ENCODE measurements at regions not wholly inside any gene's neighbourhood (a gene's known extent, or its start where the extent isn't known, plus 50 kb on each side); places are given as distances from the start of the nearest gene placed in this dataset.
A peak's percentile ranks its signal among the peaks of the same experiment; 100 is the strongest.

- Mint-ChIP-seq H3K4me3 (no peak overlapping the region), H3K36me3 (peaks cover 5% of the 10 kb centered on the region), H3K27me3 (peaks cover 0 to 2% of the 10 kb centered on the region in 2 donors), H3K9me3 (peaks cover 2% of the 10 kb centered on the region), H3K27ac (no peak overlapping the region), H3K4me1 (ENCODE audit: low read depth in 2 of 2) (peaks cover 0 to 6% of the 10 kb centered on the region in 2 donors)
- DNase-seq (ENCODE audit: low spot score): no peak
- no peak for ATAC-seq
Measured at GRCh38 chr3:188084752-188085583, 69.0 kb upstream of the LPP start.

DNA sequence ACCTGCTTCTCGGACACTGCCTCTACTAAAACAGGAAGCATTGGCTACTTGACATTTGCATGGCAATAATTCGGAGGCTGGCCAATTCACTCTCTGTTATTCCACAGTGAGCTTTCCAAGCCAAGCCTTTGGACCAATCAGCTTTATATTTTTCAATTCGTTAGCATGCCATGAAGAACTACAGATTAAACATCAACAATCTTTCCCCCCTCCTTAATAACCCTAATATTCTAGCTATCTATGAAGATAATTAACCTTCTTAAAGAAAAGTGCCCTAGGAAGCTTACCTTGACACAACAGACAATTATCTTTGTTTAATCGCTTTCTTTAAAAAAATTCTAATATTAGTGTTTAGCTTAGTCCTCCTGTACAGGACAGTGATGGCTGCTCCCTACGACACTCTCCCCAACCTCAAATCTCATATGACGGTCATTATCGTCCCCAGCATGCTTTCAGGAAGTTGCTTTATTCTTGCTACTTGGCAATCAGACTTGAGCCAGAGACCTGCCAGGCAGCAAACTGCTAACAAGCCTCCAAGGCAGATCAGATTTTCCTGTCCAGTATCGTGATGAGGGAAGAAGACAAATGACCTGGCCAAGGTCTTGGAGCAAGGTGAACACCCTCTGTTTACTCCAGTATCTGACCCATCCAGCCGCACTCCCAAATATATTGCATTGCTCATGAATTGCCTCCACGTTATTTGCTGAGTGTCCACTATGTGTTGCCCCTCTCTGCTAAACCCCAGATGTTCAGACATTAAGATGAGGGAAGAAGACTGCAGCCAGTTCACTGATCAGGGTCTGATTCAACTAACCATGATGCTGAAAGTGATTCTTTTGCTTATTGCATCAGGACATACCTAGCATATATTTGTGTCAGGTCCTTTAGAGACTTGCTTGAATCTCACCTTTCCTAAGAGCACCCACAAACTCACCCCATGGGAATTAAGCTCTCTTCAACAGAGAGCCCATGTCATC, 68.1 kb upstream of the LPP start:
- no peak for DNase-seq (ENCODE audit: low spot score)
- H3K4me1 Mint-ChIP-seq (ENCODE audit: low read depth in 2 of 2): peaks cover 0 to 6% of the 10 kb centered on the region in 2 donors
- no peak for ATAC-seq
- no peak overlapping the region for H3K4me3 Mint-ChIP-seq
- H3K36me3 Mint-ChIP-seq: no peaks in the 10 kb centered on the region
- H3K27ac Mint-ChIP-seq: peak overlapping the region in 1 of 2 donors; percentile 32
- H3K9me3 Mint-ChIP-seq: no peaks in the 10 kb centered on the region
- no peaks in the 10 kb centered on the region for H3K27me3 Mint-ChIP-seq

- ATAC-seq (no peak), DNase-seq (ENCODE audit: low spot score) (no peak)
- Mint-ChIP-seq H3K9me3 (no peaks in the 10 kb centered on the region), H3K36me3 (no peaks in the 10 kb centered on the region), H3K27ac (no peak overlapping the region), H3K4me3 (no peak overlapping the region), H3K27me3 (no peaks in the 10 kb centered on the region), H3K4me1 (ENCODE audit: low read depth in 2 of 2) (peaks cover 0 to 6% of the 10 kb centered on the region in 2 donors)
Measured at GRCh38 chr3:188088948-188089685, 64.8 kb upstream of the LPP start.

DNA sequence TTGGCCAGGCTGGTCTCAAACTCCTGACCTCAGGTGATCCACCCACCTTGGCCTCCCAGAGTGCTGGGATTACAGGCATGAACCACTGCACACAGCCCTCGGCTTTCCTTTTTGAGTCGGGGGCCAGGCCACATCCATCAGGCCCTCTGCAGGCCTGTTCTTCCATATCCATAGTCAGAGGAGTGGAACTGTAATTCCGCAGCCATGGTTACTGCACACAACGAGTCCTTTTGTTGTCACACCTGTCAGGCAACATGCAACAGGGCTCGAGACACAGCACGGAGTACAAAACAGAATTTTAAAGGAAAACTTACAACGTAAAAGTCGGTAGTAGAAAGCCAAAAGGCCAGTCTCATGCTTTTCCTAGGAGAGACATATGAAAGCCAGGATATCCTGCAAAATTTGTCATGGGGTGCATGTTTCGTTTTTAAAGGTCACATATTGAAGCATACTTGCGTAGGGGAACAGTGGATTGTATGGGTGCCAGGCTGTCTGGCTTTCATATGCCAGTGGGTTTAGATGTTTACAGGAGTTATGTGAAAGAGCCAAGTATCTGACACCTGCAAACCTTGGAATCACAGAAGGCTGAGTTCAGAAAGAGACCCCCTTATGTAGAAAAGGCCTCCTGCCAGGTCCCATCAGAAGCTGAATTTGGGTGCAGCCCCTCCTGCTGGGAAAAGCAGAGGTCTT, 63.2 kb upstream of the LPP start:
- peaks cover 0 to 4% of the 10 kb centered on the region in 2 donors for H3K4me1 Mint-ChIP-seq (ENCODE audit: low read depth in 2 of 2)
- H3K4me3 Mint-ChIP-seq: no peak overlapping the region
- H3K27me3 Mint-ChIP-seq: no peaks in the 10 kb centered on the region
- H3K9me3 Mint-ChIP-seq: no peaks in the 10 kb centered on the region
- ATAC-seq (no peak), DNase-seq (ENCODE audit: low spot score) (no peak)
- no peak overlapping the region for H3K27ac Mint-ChIP-seq
- no peaks in the 10 kb centered on the region for H3K36me3 Mint-ChIP-seq

GRCh38 chr3:188091746-188092145, 62.2 kb upstream of the LPP start:
- H3K36me3 Mint-ChIP-seq: no peaks in the 10 kb centered on the region
- H3K4me1 Mint-ChIP-seq (ENCODE audit: low read depth in 2 of 2): peaks cover 0 to 4% of the 10 kb centered on the region in 2 donors
- H3K27me3 Mint-ChIP-seq: no peaks in the 10 kb centered on the region
- ATAC-seq (no peak), DNase-seq (ENCODE audit: low spot score) (no peak)
- H3K4me3 Mint-ChIP-seq: no peak overlapping the region
- no peak overlapping the region for H3K27ac Mint-ChIP-seq
- no peaks in the 10 kb centered on the region for H3K9me3 Mint-ChIP-seq

DNA sequence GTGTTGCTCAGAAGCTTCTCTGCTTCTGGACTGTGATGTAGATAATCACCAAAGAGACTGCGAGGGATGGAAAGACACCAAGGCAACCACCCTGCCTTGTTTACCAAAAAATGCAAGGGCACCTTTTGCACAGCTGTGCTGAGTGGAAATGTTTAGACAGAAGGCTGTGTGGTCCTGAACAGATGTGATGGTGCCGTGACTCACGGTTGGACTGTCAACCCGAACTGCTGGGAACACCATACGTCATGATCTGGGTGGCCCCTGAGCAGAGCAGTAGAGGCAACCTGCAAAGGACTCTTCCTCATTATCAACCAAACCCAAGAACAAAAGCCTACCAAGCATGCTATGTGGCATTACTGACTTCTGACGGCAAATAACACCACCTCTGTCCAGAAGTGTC, 61.3 kb upstream of the LPP start:
- ATAC-seq: no peak
- H3K27ac Mint-ChIP-seq: no peak overlapping the region

GRCh38 chr3:188095431-188095830, 58.5 kb upstream of the LPP start:
- Mint-ChIP-seq H3K9me3 (no peaks in the 10 kb centered on the region), H3K4me3 (no peak overlapping the region), H3K4me1 (ENCODE audit: low read depth in 2 of 2) (no peaks in the 10 kb centered on the region), H3K36me3 (peaks cover 4% of the 10 kb centered on the region), H3K27me3 (peaks cover 0 to 2% of the 10 kb centered on the region in 2 donors), H3K27ac (peak overlapping the region in 1 of 2 donors; percentile 55)
- ATAC-seq: no peak
- DNase-seq (ENCODE audit: low spot score): no peak

More for the DNA sequence above, 61.3 kb upstream of the LPP start:
- Mint-ChIP-seq H3K4me3 (no peak overlapping the region), H3K36me3 (no peaks in the 10 kb centered on the region), H3K27me3 (no peaks in the 10 kb centered on the region), H3K4me1 (ENCODE audit: low read depth in 2 of 2) (peaks cover 0 to 4% of the 10 kb centered on the region in 2 donors), H3K9me3 (no peaks in the 10 kb centered on the region)
- no peak for DNase-seq (ENCODE audit: low spot score)

GRCh38 chr3:188097791-188098190, 56.2 kb upstream of the LPP start:
- Mint-ChIP-seq H3K9me3 (no peaks in the 10 kb centered on the region), H3K27me3 (peaks cover 0 to 2% of the 10 kb centered on the region in 2 donors), H3K27ac (no peak overlapping the region), H3K4me3 (no peak overlapping the region), H3K36me3 (peaks cover 4% of the 10 kb centered on the region), H3K4me1 (ENCODE audit: low read depth in 2 of 2) (no peaks in the 10 kb centered on the region)
- ATAC-seq (no peak), DNase-seq (ENCODE audit: low spot score) (no peak)

DNA sequence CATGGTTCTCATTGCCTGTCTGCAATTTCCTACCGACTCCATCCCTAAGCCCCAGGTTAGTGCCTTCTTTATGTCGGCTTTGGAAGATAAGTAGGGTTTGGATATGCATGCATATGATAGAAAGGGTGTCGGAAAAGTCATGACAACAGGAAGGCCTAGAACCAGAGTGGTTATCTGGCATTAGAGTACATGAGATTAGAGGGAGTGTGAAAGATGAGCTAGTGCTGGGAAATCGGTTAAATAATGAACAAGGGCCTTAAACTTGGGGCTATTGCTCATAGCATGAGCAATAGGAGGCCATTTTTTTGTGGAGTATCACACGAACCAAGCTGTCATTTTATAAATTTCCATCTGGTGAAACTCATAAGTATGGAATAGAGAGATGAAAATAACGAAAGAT, 54.0 kb upstream of the LPP start:
- ATAC-seq (no peak), DNase-seq (ENCODE audit: low spot score) (no peak)
- H3K36me3 Mint-ChIP-seq: peaks cover 4% of the 10 kb centered on the region
- no peaks in the 10 kb centered on the region for H3K4me1 Mint-ChIP-seq (ENCODE audit: low read depth in 2 of 2)
- H3K27ac Mint-ChIP-seq: no peak overlapping the region
- H3K4me3 Mint-ChIP-seq: no peak overlapping the region
- no peaks in the 10 kb centered on the region for H3K9me3 Mint-ChIP-seq
- peaks cover 0 to 2% of the 10 kb centered on the region in 2 donors for H3K27me3 Mint-ChIP-seq

GRCh38 chr3:188102861-188103547, 51.0 kb upstream of the LPP start:
- ATAC-seq (no peak), DNase-seq (ENCODE audit: low spot score) (no peak)
- no peak overlapping the region for H3K4me3 Mint-ChIP-seq
- no peak overlapping the region for H3K27ac Mint-ChIP-seq
- H3K27me3 Mint-ChIP-seq: peaks cover 0 to 2% of the 10 kb centered on the region in 2 donors
- no peaks in the 10 kb centered on the region for H3K9me3 Mint-ChIP-seq
- H3K4me1 Mint-ChIP-seq (ENCODE audit: low read depth in 2 of 2): no peaks in the 10 kb centered on the region
- peaks cover 4% of the 10 kb centered on the region for H3K36me3 Mint-ChIP-seq

DNA sequence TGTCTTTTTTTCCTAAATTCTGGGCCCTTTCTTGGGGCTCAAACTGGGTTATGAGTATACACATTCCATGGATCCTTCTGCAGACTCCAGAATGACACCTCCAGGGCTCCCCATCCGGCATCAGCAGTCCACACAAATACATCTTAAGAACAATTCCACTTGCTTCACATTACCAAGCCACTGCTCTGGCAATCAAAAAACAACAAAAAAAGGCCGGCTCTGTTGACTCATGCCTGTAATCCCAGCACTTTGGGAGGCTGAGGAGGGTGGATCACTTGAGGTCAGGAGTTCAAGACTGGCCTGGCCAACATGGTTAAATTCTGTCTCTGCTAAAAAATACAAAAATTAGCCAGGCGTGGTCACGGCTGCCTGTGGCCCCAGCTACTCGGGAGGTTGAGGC, 49.9 kb upstream of the LPP start:
- H3K27me3 Mint-ChIP-seq: peaks cover 0 to 2% of the 10 kb centered on the region in 2 donors
- no peak overlapping the region for H3K27ac Mint-ChIP-seq
- peaks cover 3% of the 10 kb centered on the region for H3K36me3 Mint-ChIP-seq
- H3K4me1 Mint-ChIP-seq (ENCODE audit: low read depth in 2 of 2): peaks cover 9% of the 10 kb centered on the region in 2 donors
- H3K9me3 Mint-ChIP-seq: no peaks in the 10 kb centered on the region
- DNase-seq (ENCODE audit: low spot score) (no peak), ATAC-seq (no peak)
- no peak overlapping the region for H3K4me3 Mint-ChIP-seq
